ENCODE measurements at regions not wholly inside any gene's neighbourhood (a gene's known extent, or its start where the extent isn't known, plus 50 kb on each side); places are given as distances from the start of the nearest gene placed in this dataset.

DNA sequence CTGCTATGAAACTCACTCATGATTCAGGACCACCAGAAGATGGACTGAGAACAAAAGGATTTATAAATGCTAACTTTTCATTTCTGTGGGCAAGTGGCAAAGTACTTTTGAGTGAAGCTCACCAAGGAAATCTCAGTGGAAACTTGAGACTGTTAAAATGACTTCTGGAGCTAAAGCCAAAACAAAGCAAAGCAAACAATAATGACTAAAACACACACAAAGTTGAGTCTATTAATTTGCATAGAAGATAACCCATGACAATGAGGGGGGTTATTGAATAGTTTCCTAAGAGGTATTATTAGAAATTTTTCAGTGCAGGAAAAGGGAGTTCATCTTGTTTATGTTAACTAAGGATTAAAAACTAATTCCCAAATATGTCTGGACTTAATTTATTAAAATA is 612.8 kb upstream of the FAM174A start:
- Histone ChIP-seq H3K4me1 (ENCODE audit: control insufficient read depth, low read length) (no peaks in the 10 kb centered on the region), H3K36me3 (ENCODE audit: control insufficient read depth, low read length) (no peaks in the 10 kb centered on the region), H4K20me1 (ENCODE audit: control insufficient read depth, insufficient read depth, low read depth, low read length) (no peaks in the 10 kb centered on the region), H3K4me3 (ENCODE audit: low read length) (no peak overlapping the region), H3K79me2 (ENCODE audit: control insufficient read depth, low read length) (no peaks in the 10 kb centered on the region), H3K27me3 (ENCODE audit: control insufficient read depth, low read length) (no peaks in the 10 kb centered on the region), H3K27ac (ENCODE audit: low read depth, low read length) (no peak overlapping the region), H3K9me2 (replicated peaks; ENCODE audit: control insufficient read depth, low read length) (no peaks in the 10 kb centered on the region), H3F3A (ENCODE audit: control insufficient read depth, insufficient read depth) (no peaks in the 10 kb centered on the region), H3K9me3 (ENCODE audit: control insufficient read depth, insufficient read depth, low read length) (no peaks in the 10 kb centered on the region), H3K4me2 (ENCODE audit: low read length) (no peak overlapping the region)
- TF ChIP-seq, protein P1, sequence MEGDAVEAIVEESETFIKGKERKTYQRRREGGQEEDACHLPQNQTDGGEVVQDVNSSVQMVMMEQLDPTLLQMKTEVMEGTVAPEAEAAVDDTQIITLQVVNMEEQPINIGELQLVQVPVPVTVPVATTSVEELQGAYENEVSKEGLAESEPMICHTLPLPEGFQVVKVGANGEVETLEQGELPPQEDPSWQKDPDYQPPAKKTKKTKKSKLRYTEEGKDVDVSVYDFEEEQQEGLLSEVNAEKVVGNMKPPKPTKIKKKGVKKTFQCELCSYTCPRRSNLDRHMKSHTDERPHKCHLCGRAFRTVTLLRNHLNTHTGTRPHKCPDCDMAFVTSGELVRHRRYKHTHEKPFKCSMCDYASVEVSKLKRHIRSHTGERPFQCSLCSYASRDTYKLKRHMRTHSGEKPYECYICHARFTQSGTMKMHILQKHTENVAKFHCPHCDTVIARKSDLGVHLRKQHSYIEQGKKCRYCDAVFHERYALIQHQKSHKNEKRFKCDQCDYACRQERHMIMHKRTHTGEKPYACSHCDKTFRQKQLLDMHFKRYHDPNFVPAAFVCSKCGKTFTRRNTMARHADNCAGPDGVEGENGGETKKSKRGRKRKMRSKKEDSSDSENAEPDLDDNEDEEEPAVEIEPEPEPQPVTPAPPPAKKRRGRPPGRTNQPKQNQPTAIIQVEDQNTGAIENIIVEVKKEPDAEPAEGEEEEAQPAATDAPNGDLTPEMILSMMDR (IDR thresholded peaks at IDR 0.05; ENCODE audit: low read depth, low read length, poor library complexity, severe bottlenecking) = no peak
- no peak for TF ChIP-seq EZH2phosphoT487 (IDR thresholded peaks at IDR 0.05; ENCODE audit: borderline replicate concordance, low read length)

DNA sequence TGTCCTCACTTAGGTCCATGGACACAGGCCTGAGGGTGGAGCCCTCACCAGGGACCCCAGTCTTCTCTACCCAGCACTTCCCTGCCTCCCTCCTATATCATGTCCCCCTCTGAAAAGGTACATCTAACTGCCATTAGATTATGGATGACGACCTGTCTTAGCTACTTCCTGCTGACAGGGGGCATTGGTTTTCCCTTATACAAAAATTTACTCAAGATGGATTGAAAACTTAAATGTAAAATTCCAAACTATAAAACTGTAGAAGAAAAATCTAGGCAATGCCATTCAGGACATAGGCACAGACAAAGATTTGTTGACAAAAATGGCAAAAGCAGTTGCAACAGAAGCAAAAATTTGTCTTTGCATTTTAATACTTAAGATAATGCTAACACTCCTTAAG is 623.2 kb upstream of the FAM174A start:
- H3K36me3 ChIP-seq (ENCODE audit: control insufficient read depth, low read length) = no peaks in the 10 kb centered on the region

DNA sequence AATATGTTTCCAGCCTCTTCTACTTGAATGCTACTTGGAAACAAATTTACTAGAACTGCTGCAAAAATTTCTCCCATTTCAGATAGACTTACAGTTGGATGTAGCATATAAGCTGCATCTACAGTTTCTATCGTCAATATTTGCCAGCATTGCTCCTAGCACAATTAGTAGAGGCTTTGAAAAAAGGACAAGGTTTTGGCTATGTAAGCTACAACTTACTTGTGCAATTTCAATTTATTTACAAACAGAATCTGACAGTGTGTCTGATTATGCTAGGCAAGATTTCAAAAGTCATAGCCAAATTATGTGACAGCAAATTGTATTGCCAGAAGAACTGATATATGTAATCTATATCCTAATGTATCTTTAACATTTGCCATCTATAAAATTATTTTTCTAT is 628.4 kb upstream of the FAM174A start:
- Histone ChIP-seq H3K9me3 (ENCODE audit: control insufficient read depth, insufficient read depth, low read length) (no peaks in the 10 kb centered on the region), H3K4me3 (ENCODE audit: low read length) (no peak overlapping the region), H3F3A (ENCODE audit: control insufficient read depth, insufficient read depth) (no peaks in the 10 kb centered on the region), H3K9me2 (replicated peaks; ENCODE audit: control insufficient read depth, low read length) (no peaks in the 10 kb centered on the region), H3K4me1 (ENCODE audit: control insufficient read depth, low read length) (no peaks in the 10 kb centered on the region), H3K27me3 (ENCODE audit: control insufficient read depth, low read length) (no peaks in the 10 kb centered on the region), H4K20me1 (ENCODE audit: control insufficient read depth, insufficient read depth, low read depth, low read length) (no peaks in the 10 kb centered on the region), H3K79me2 (ENCODE audit: control insufficient read depth, low read length) (no peaks in the 10 kb centered on the region), H3K36me3 (ENCODE audit: control insufficient read depth, low read length) (no peaks in the 10 kb centered on the region), H3K4me2 (ENCODE audit: low read length) (no peak overlapping the region), H3K27ac (ENCODE audit: low read depth, low read length) (no peak overlapping the region)
- TF ChIP-seq EZH2phosphoT487 (IDR thresholded peaks at IDR 0.05; ENCODE audit: borderline replicate concordance, low read length) = no peak
- TF ChIP-seq, protein P1 (IDR thresholded peaks at IDR 0.05; ENCODE audit: low read depth, low read length, poor library complexity, severe bottlenecking) = no peak

More for the DNA sequence above, 623.2 kb upstream of the FAM174A start:
- H3K4me3 ChIP-seq (ENCODE audit: low read length) = no peak overlapping the region
- H3K27ac ChIP-seq (ENCODE audit: low read depth, low read length) = no peak overlapping the region
- no peaks in the 10 kb centered on the region for H4K20me1 ChIP-seq (ENCODE audit: control insufficient read depth, insufficient read depth, low read depth, low read length)
- H3K27me3 ChIP-seq (ENCODE audit: control insufficient read depth, low read length) = no peaks in the 10 kb centered on the region
- no peaks in the 10 kb centered on the region for H3K4me1 ChIP-seq (ENCODE audit: control insufficient read depth, low read length)
- no peaks in the 10 kb centered on the region for H3F3A ChIP-seq (ENCODE audit: control insufficient read depth, insufficient read depth)
- no peaks in the 10 kb centered on the region for H3K79me2 ChIP-seq (ENCODE audit: control insufficient read depth, low read length)
- H3K9me3 ChIP-seq (ENCODE audit: control insufficient read depth, insufficient read depth, low read length) = no peaks in the 10 kb centered on the region
- no peak for TF ChIP-seq EZH2phosphoT487 (IDR thresholded peaks at IDR 0.05; ENCODE audit: borderline replicate concordance, low read length)
- TF ChIP-seq, protein P1 (IDR thresholded peaks at IDR 0.05; ENCODE audit: low read depth, low read length, poor library complexity, severe bottlenecking) = no peak
- H3K4me2 ChIP-seq (ENCODE audit: low read length) = no peak overlapping the region
- no peaks in the 10 kb centered on the region for H3K9me2 ChIP-seq (replicated peaks; ENCODE audit: control insufficient read depth, low read length)

DNA sequence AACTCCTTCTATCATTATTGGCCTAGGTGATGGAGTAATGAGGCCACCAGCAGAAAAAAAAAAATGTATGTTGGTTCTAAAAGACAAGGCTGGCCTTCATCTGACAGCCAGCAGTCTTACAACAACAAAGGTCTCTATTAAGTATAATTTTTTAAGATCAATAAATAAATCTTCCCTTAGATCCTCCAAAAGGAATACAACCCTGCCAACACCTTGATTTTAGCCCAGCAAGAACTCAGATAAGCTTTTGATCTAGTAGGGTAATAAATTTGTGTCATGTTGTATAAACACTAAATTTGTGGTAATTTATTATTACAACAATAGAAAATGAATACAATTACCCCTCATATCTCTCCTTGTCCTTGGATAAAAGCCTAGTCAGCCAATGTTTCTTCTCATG is 633.2 kb upstream of the FAM174A start:
- Histone ChIP-seq H3K9me2 (replicated peaks; ENCODE audit: control insufficient read depth, low read length) (no peaks in the 10 kb centered on the region), H3K36me3 (ENCODE audit: control insufficient read depth, low read length) (no peaks in the 10 kb centered on the region), H3K4me2 (ENCODE audit: low read length) (no peak overlapping the region), H4K20me1 (ENCODE audit: control insufficient read depth, insufficient read depth, low read depth, low read length) (no peaks in the 10 kb centered on the region), H3K79me2 (ENCODE audit: control insufficient read depth, low read length) (no peaks in the 10 kb centered on the region), H3K4me3 (ENCODE audit: low read length) (no peak overlapping the region), H3K4me1 (ENCODE audit: control insufficient read depth, low read length) (no peaks in the 10 kb centered on the region), H3K27me3 (ENCODE audit: control insufficient read depth, low read length) (no peaks in the 10 kb centered on the region), H3K9me3 (ENCODE audit: control insufficient read depth, insufficient read depth, low read length) (no peaks in the 10 kb centered on the region), H3F3A (ENCODE audit: control insufficient read depth, insufficient read depth) (no peaks in the 10 kb centered on the region), H3K27ac (ENCODE audit: low read depth, low read length) (no peak overlapping the region)
- TF ChIP-seq, protein P1 (IDR thresholded peaks at IDR 0.05; ENCODE audit: low read depth, low read length, poor library complexity, severe bottlenecking) = no peak
- TF ChIP-seq EZH2phosphoT487 (IDR thresholded peaks at IDR 0.05; ENCODE audit: borderline replicate concordance, low read length) = no peak
